ENCODE measurements at regions not wholly inside any gene's neighbourhood (a gene's known extent, or its start where the extent isn't known, plus 50 kb on each side); places are given as distances from the start of the nearest gene placed in this dataset.

GRCh38 chr12:24379861-24380521 lies 430.5 kb upstream of the SOX5 start:
- TF ChIP-seq CTCF (IDR thresholded peaks at IDR 0.05; ENCODE audit: low read length) (no peak), EZH2 (IDR thresholded peaks at IDR 0.05; ENCODE audit: borderline replicate concordance, low read length) (no peak)
